ENCODE measurements at regions not wholly inside any gene's neighbourhood (a gene's known extent, or its start where the extent isn't known, plus 50 kb on each side); places are given as distances from the start of the nearest gene placed in this dataset.

DNA sequence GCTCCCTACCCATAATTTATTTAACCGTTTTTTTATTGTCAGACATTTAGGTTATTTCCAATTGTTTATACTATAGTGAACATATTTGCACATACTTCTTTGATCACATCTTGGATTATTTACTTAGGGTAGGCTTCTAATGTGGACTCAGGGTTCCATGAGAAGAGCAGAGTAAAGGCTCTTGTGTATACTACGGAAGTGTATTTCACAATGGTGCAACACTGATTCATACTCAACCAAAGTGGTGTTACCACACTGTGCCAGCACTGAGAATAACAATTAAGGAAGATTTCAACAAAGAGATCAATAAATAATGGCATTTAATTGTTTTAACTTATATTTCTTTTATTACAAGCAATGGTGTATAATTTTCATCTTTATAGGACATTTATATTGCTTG lies 251.2 kb downstream of the ZNF326 start (continued):
- TF ChIP-seq, protein P1, sequence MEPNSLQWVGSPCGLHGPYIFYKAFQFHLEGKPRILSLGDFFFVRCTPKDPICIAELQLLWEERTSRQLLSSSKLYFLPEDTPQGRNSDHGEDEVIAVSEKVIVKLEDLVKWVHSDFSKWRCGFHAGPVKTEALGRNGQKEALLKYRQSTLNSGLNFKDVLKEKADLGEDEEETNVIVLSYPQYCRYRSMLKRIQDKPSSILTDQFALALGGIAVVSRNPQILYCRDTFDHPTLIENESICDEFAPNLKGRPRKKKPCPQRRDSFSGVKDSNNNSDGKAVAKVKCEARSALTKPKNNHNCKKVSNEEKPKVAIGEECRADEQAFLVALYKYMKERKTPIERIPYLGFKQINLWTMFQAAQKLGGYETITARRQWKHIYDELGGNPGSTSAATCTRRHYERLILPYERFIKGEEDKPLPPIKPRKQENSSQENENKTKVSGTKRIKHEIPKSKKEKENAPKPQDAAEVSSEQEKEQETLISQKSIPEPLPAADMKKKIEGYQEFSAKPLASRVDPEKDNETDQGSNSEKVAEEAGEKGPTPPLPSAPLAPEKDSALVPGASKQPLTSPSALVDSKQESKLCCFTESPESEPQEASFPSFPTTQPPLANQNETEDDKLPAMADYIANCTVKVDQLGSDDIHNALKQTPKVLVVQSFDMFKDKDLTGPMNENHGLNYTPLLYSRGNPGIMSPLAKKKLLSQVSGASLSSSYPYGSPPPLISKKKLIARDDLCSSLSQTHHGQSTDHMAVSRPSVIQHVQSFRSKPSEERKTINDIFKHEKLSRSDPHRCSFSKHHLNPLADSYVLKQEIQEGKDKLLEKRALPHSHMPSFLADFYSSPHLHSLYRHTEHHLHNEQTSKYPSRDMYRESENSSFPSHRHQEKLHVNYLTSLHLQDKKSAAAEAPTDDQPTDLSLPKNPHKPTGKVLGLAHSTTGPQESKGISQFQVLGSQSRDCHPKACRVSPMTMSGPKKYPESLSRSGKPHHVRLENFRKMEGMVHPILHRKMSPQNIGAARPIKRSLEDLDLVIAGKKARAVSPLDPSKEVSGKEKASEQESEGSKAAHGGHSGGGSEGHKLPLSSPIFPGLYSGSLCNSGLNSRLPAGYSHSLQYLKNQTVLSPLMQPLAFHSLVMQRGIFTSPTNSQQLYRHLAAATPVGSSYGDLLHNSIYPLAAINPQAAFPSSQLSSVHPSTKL (CRISPR knock-in tag; IDR thresholded peaks at IDR 0.05), result peak; percentile 63
- TF ChIP-seq CEBPB (IDR thresholded peaks at IDR 0.05; ENCODE audit: borderline replicate concordance, low read depth, low read length) (peak; percentile 80), FOXK1 (CRISPR knock-in tag; IDR thresholded peaks at IDR 0.05; ENCODE audit: borderline replicate concordance, low read depth) (peak; percentile 31; the same call in 1 of the 2 replicates), ETV5 (CRISPR knock-in tag; IDR thresholded peaks at IDR 0.05; ENCODE audit: borderline replicate concordance) (peak; percentile 48; the same call in 1 of the 2 replicates), MTA3 (CRISPR knock-in tag; IDR thresholded peaks at IDR 0.05) (no peak), SOX6 (IDR thresholded peaks at IDR 0.05) (no peak), SOX6 (CRISPR knock-in tag; IDR thresholded peaks at IDR 0.05) (peak; percentile 33; the same call in 1 of the 2 replicates), ZNF816 (CRISPR knock-in tag; IDR thresholded peaks at IDR 0.05; ENCODE audit: borderline replicate concordance) (no peak), SAP130 (CRISPR knock-in tag; IDR thresholded peaks at IDR 0.05; ENCODE audit: low read depth) (no peak), FOXP1 (IDR thresholded peaks at IDR 0.05) (no peak), FOXP1 (CRISPR knock-in tag; IDR thresholded peaks at IDR 0.05) (peak; percentile 29; the same call in 1 of the 2 replicates), ZFX (CRISPR knock-in tag; IDR thresholded peaks at IDR 0.05; ENCODE audit: low read depth) (no peak)
- TF ChIP-seq, protein P2, sequence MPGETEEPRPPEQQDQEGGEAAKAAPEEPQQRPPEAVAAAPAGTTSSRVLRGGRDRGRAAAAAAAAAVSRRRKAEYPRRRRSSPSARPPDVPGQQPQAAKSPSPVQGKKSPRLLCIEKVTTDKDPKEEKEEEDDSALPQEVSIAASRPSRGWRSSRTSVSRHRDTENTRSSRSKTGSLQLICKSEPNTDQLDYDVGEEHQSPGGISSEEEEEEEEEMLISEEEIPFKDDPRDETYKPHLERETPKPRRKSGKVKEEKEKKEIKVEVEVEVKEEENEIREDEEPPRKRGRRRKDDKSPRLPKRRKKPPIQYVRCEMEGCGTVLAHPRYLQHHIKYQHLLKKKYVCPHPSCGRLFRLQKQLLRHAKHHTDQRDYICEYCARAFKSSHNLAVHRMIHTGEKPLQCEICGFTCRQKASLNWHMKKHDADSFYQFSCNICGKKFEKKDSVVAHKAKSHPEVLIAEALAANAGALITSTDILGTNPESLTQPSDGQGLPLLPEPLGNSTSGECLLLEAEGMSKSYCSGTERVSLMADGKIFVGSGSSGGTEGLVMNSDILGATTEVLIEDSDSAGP (CRISPR knock-in tag; IDR thresholded peaks at IDR 0.05; ENCODE audit: borderline replicate concordance), result no peak
- TF ChIP-seq, protein P3, sequence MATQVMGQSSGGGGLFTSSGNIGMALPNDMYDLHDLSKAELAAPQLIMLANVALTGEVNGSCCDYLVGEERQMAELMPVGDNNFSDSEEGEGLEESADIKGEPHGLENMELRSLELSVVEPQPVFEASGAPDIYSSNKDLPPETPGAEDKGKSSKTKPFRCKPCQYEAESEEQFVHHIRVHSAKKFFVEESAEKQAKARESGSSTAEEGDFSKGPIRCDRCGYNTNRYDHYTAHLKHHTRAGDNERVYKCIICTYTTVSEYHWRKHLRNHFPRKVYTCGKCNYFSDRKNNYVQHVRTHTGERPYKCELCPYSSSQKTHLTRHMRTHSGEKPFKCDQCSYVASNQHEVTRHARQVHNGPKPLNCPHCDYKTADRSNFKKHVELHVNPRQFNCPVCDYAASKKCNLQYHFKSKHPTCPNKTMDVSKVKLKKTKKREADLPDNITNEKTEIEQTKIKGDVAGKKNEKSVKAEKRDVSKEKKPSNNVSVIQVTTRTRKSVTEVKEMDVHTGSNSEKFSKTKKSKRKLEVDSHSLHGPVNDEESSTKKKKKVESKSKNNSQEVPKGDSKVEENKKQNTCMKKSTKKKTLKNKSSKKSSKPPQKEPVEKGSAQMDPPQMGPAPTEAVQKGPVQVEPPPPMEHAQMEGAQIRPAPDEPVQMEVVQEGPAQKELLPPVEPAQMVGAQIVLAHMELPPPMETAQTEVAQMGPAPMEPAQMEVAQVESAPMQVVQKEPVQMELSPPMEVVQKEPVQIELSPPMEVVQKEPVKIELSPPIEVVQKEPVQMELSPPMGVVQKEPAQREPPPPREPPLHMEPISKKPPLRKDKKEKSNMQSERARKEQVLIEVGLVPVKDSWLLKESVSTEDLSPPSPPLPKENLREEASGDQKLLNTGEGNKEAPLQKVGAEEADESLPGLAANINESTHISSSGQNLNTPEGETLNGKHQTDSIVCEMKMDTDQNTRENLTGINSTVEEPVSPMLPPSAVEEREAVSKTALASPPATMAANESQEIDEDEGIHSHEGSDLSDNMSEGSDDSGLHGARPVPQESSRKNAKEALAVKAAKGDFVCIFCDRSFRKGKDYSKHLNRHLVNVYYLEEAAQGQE (IDR thresholded peaks at IDR 0.05; ENCODE audit: borderline replicate concordance in 1 of 2, low read depth in 1 of 2, low read length in 2 of 2), result no peak
- TF ChIP-seq, protein P4, sequence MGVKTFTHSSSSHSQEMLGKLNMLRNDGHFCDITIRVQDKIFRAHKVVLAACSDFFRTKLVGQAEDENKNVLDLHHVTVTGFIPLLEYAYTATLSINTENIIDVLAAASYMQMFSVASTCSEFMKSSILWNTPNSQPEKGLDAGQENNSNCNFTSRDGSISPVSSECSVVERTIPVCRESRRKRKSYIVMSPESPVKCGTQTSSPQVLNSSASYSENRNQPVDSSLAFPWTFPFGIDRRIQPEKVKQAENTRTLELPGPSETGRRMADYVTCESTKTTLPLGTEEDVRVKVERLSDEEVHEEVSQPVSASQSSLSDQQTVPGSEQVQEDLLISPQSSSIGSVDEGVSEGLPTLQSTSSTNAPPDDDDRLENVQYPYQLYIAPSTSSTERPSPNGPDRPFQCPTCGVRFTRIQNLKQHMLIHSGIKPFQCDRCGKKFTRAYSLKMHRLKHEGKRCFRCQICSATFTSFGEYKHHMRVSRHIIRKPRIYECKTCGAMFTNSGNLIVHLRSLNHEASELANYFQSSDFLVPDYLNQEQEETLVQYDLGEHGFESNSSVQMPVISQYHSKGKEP (CRISPR knock-in tag; IDR thresholded peaks at IDR 0.05), result no peak
- TF ChIP-seq, protein P5, sequence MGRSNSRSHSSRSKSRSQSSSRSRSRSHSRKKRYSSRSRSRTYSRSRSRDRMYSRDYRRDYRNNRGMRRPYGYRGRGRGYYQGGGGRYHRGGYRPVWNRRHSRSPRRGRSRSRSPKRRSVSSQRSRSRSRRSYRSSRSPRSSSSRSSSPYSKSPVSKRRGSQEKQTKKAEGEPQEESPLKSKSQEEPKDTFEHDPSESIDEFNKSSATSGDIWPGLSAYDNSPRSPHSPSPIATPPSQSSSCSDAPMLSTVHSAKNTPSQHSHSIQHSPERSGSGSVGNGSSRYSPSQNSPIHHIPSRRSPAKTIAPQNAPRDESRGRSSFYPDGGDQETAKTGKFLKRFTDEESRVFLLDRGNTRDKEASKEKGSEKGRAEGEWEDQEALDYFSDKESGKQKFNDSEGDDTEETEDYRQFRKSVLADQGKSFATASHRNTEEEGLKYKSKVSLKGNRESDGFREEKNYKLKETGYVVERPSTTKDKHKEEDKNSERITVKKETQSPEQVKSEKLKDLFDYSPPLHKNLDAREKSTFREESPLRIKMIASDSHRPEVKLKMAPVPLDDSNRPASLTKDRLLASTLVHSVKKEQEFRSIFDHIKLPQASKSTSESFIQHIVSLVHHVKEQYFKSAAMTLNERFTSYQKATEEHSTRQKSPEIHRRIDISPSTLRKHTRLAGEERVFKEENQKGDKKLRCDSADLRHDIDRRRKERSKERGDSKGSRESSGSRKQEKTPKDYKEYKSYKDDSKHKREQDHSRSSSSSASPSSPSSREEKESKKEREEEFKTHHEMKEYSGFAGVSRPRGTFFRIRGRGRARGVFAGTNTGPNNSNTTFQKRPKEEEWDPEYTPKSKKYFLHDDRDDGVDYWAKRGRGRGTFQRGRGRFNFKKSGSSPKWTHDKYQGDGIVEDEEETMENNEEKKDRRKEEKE (IDR thresholded peaks at IDR 0.05), result no peak

All from HepG2 (cell line).